Activated CD8-positive, alpha-beta T cell treated with anti-CD3 and anti-CD28 coated beads, Interleukin-2, amount 10 ng/mL, durations not matched to agents 7 days and 5 days (primary cell): ENCODE measurements at regions not wholly inside any gene's neighbourhood (a gene's known extent, or its start where the extent isn't known, plus 50 kb on each side); places are given as distances from the start of the nearest gene placed in this dataset.

Experiments
- ATAC-seq: fragments of 150-1000 bp; cut with Tn5 transposase; one replicate; pipeline ENCODE4 v1.10.0; 2021; ENCODE audit warnings: moderate library complexity
- CTCF ChIA-PET: fragments of 350-600 bp; sonication (Branson Sonifier 250); formaldehyde crosslinking; loops from one replicate; lab custom pipeline; 2021; ENCODE audit warnings: antibody characterized with exemption; lab: Charles Lee
- POLR2A ChIA-PET: fragments of 350-600 bp; sonication (Branson Sonifier 250); formaldehyde crosslinking; loops from one replicate; lab custom pipeline; 2021; ENCODE audit warnings: antibody characterized with exemption; lab: Charles Lee
- DNase-seq: peaks from one replicate; pipeline ENCODE4 v3.0.0-alpha.2; 2020
- H3K27ac Mint-ChIP-seq: one replicate; pipeline ENCODE4 v1.8.0; 2021; ENCODE audit warnings: mild to moderate bottlenecking, mixed read lengths
- H3K27me3 Mint-ChIP-seq: one replicate; pipeline ENCODE4 v1.8.0; 2021; ENCODE audit warnings: low read depth, mixed read lengths
- H3K36me3 Mint-ChIP-seq: one replicate; pipeline ENCODE4 v1.8.0; 2021; ENCODE audit warnings: low read depth, mixed read lengths
- H3K4me1 Mint-ChIP-seq: one replicate; pipeline ENCODE4 v1.8.0; 2021; ENCODE audit warnings: low read depth, mixed read lengths
- H3K4me3 Mint-ChIP-seq: one replicate; pipeline ENCODE4 v1.8.0; 2021; ENCODE audit warnings: mild to moderate bottlenecking, mixed read lengths
- H3K9me3 Mint-ChIP-seq: one replicate; pipeline ENCODE4 v1.8.0; 2022; ENCODE audit warnings: mixed read lengths; ENCODE audit not compliant: insufficient read depth

DNA sequence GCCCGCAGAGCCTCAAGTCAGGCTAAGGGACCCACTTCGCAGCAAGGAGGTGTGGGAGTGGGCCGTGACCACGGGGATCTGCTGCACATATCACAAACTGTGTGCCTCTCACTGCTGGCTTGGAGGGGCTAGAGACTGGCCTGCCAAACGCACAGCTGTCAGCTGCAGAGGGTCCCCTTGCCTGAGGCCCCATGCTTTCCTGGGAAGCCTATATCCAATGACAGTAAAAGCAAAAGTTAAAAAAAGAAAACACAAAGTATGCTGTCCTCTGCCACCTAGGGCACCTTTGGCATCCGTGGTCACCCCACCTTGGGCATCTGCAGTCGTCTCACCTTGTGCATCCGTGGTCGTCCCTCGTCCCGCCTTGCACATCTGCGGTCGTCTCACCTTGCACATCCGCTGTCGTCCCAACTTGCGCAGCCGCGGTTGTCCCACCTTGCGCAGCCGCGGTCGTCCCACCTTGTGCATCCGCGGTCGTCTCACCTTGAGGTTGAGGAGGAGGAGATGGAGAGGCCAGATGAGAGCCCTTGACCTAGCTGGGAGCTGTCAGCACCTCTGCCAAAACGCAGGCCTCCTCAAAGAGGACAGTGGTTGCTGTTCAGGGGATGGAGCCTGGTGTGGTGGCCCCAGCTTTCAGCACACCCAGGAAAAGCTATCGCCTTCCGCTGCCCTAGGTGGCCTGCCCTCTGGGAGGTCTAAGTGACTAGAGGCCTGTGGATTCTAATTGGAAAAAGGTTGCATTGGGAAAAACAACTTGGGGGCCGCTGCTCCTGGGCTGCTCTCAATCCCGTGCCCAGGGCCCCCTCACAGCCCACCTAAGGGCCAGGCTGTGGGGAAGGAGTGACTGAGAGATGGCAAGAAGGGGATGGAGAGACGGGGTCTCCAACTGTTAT lies 90.5 kb downstream of the MYEOV start:
- ATAC-seq (no peak), DNase-seq (no peak)
- H3K27me3 Mint-ChIP-seq, result no peaks in the 10 kb centered on the region
- H3K4me1 Mint-ChIP-seq, result no peaks in the 10 kb centered on the region
- peaks cover 20% of the 10 kb centered on the region for H3K9me3 Mint-ChIP-seq
- ChIA-PET POLR2A (interaction anchor here (1.3 kb wide), 1 partner anchor 8 kb away, joined by 3 read pairs; no protein-coding TSS in a partner anchor), CTCF (no interaction called here)
- H3K36me3 Mint-ChIP-seq, result no peaks in the 10 kb centered on the region
- no peak overlapping the region for H3K27ac Mint-ChIP-seq
- H3K4me3 Mint-ChIP-seq, result no peak overlapping the region

GRCh38 chr11:69385144-69385820 lies 91.3 kb downstream of the MYEOV start:
- H3K27me3 Mint-ChIP-seq, result no peaks in the 10 kb centered on the region
- H3K9me3 Mint-ChIP-seq, result peaks cover 20% of the 10 kb centered on the region
- POLR2A ChIA-PET, result no interaction called here
- ATAC-seq, result no peak
- no peak for DNase-seq
- H3K27ac Mint-ChIP-seq, result no peak overlapping the region
- no peak overlapping the region for H3K4me3 Mint-ChIP-seq
- H3K4me1 Mint-ChIP-seq, result no peaks in the 10 kb centered on the region
- H3K36me3 Mint-ChIP-seq, result no peaks in the 10 kb centered on the region
- CTCF ChIA-PET, result no interaction called here

- peaks cover 20% of the 10 kb centered on the region for H3K9me3 Mint-ChIP-seq
- ChIA-PET CTCF (no interaction called here), POLR2A (no interaction called here)
- H3K4me3 Mint-ChIP-seq, result no peak overlapping the region
- DNase-seq (no peak), ATAC-seq (no peak)
- H3K4me1 Mint-ChIP-seq, result no peaks in the 10 kb centered on the region
- no peaks in the 10 kb centered on the region for H3K36me3 Mint-ChIP-seq
- H3K27me3 Mint-ChIP-seq, result no peaks in the 10 kb centered on the region
- H3K27ac Mint-ChIP-seq, result no peak overlapping the region
Observed at GRCh38 chr11:69385832-69386427, 92.0 kb downstream of the MYEOV start.

- Mint-ChIP-seq H3K36me3 (no peaks in the 10 kb centered on the region), H3K4me1 (no peaks in the 10 kb centered on the region), H3K4me3 (no peak overlapping the region), H3K27ac (no peak overlapping the region), H3K9me3 (peaks cover 20% of the 10 kb centered on the region), H3K27me3 (no peaks in the 10 kb centered on the region)
- ChIA-PET CTCF (no interaction called here), POLR2A (interaction anchor here (0.6 kb wide), 1 partner anchor 26 kb away, joined by 3 read pairs; no protein-coding TSS in a partner anchor)
- ATAC-seq, result no peak
- no peak for DNase-seq
Observed at GRCh38 chr11:69386594-69387408, 92.8 kb downstream of the MYEOV start.

GRCh38 chr11:69387409-69387885 lies 93.5 kb downstream of the MYEOV start:
- Mint-ChIP-seq H3K4me3 (no peak overlapping the region), H3K4me1 (no peaks in the 10 kb centered on the region), H3K27ac (no peak overlapping the region), H3K36me3 (no peaks in the 10 kb centered on the region), H3K27me3 (no peaks in the 10 kb centered on the region), H3K9me3 (peaks cover 20% of the 10 kb centered on the region)
- ATAC-seq (no peak), DNase-seq (no peak)
- ChIA-PET CTCF (no interaction called here), POLR2A (interaction anchor here (0.6 kb wide), 1 partner anchor 25 kb away, joined by 3 read pairs; no protein-coding TSS in a partner anchor)

DNA sequence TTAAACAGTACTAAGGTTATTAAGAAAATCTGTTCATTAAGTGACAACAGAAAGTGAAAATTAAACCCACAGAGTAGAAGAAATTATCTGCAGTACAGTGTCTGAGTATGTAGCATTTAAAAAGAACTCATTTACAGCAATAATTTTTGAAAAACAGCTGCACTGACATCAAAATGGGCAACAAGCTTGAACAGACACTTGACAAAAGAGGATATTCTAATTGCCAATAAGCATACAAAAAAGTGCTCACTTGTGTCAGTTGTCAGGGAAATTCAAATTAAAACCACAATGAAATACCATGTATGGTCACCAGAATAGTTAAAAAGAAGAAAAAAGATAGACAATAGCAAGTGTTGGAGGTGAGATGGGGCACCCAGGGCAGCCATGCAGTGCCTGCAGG lies 93.3 kb upstream of the LINC01488 start:
- Mint-ChIP-seq H3K27ac (no peak overlapping the region), H3K9me3 (peaks cover 20% of the 10 kb centered on the region), H3K36me3 (no peaks in the 10 kb centered on the region), H3K27me3 (no peaks in the 10 kb centered on the region), H3K4me1 (no peaks in the 10 kb centered on the region), H3K4me3 (no peak overlapping the region)
- ATAC-seq (no peak), DNase-seq (no peak)
- ChIA-PET CTCF (no interaction called here), POLR2A (no interaction called here)

GRCh38 chr11:69388661-69389060 lies 92.8 kb upstream of the LINC01488 start:
- no peak for ATAC-seq

DNA sequence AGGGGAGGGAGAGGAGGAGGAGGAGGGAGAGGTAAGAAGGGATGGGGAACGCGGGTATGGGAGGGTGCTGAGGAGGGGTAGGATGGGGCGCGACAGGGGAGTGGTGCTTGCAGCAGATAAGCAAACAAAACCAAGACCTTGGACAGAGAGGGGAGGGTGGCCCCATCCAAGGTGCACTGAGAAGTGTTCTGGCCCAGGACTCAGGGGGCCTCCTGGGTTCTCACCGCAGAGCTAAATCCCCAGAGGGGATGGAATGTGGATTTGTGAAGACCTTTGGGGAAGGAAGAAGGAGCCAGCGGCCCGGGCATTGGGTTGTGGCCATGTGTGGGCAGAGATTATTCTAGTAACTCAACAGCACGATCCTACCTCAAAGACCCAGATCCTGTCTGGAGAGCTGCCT lies 90.9 kb upstream of the LINC01488 start:
- no peak for ATAC-seq
- DNase-seq, result no peak
- Mint-ChIP-seq H3K27ac (no peak overlapping the region), H3K4me1 (no peaks in the 10 kb centered on the region), H3K27me3 (no peaks in the 10 kb centered on the region), H3K9me3 (peaks cover 20% of the 10 kb centered on the region), H3K36me3 (no peaks in the 10 kb centered on the region), H3K4me3 (no peak overlapping the region)
- ChIA-PET CTCF (no interaction called here), POLR2A (no interaction called here)

More at GRCh38 chr11:69388661-69389060, 92.8 kb upstream of the LINC01488 start:
- no peaks in the 10 kb centered on the region for H3K4me1 Mint-ChIP-seq
- no peak for DNase-seq
- POLR2A ChIA-PET, result no interaction called here
- H3K27ac Mint-ChIP-seq, result no peak overlapping the region
- no peak overlapping the region for H3K4me3 Mint-ChIP-seq
- H3K36me3 Mint-ChIP-seq, result no peaks in the 10 kb centered on the region
- CTCF ChIA-PET, result no interaction called here
- no peaks in the 10 kb centered on the region for H3K27me3 Mint-ChIP-seq
- peaks cover 20% of the 10 kb centered on the region for H3K9me3 Mint-ChIP-seq

DNA sequence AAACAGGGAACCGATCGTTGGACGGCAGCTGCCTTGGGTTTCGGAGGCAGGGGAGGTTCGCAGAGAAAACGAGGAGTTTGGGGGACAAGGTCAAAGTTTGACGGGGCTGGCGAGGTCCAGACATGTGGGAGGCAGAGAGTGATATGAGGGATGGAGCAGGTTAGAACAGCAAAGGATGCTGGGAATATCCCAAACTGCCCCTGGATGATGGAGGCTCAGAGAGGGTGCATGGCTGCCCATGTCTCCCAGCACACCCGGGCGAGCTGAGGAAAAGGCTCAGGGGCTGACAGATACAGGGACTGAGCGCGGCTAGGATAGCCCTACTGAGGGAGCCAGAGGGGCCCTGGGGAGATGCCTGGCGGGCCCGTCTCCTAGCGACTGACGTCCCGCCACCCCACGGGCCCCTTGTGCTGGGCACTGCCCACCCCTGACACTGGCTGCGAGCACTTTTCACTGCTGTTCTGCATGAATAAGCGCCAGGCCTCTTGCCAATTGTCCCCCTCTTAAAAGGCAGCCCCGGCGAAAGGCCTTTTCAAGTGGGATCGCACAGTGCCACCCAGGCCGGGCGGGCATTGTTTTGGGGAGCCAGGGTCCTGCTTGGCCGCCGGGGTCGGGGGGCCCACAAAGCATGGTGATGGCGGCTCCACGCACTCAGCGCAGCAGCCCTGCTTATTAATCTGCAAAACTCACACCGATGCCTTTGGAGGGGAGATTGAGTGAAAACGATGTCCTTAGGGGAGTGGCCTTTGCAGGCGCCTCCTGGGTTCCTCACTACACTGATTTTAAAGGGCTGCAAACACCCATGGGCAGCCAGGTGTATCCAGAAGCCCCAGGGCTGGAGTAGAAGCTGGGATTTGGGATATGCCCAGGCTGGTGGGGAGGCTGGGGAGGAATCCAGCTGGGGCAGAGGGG lies 90.0 kb upstream of the LINC01488 start:
- Mint-ChIP-seq H3K9me3 (peaks cover 20% of the 10 kb centered on the region), H3K4me1 (no peaks in the 10 kb centered on the region), H3K27ac (no peak overlapping the region), H3K4me3 (no peak overlapping the region), H3K27me3 (no peaks in the 10 kb centered on the region), H3K36me3 (no peaks in the 10 kb centered on the region)
- ChIA-PET POLR2A (interaction anchor here (0.9 kb wide), 1 partner anchor 8 kb away, joined by 3 read pairs; no protein-coding TSS in a partner anchor), CTCF (no interaction called here)
- no peak for ATAC-seq
- DNase-seq, result no peak

DNA sequence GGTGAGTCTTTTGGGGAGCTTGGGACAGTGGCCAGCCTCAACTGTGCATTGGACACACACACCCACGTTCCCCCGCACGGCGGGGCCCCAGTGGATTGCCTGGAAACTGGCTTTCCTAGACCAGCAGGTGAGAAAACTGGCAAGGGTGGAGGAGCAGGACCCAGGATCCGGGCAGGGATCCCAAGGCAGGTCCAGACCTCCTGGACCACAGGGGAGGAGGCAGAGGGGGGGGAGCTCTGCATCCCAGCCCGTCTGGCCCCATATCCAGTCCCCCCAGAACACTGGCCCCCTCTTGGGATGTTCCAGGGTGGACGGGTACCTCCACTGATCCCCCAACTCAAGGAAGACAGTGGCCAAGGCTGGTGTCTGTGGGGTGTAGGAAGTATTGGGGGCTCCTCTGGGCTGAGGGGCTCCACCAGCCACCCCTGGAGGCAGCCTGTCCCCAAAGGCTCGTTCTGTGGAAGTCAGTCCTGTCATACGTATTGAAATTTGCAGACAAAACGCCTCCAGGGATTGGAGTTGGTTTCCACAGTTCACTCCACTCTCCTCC lies 89.3 kb upstream of the LINC01488 start:
- Mint-ChIP-seq H3K27me3 (no peaks in the 10 kb centered on the region), H3K9me3 (peaks cover 17% of the 10 kb centered on the region), H3K4me1 (no peaks in the 10 kb centered on the region), H3K4me3 (no peak overlapping the region), H3K27ac (no peak overlapping the region), H3K36me3 (no peaks in the 10 kb centered on the region)
- ChIA-PET POLR2A (interaction anchor here (0.9 kb wide), 1 partner anchor 9 kb away, joined by 3 read pairs; no protein-coding TSS in a partner anchor), CTCF (no interaction called here)
- no peak for ATAC-seq
- no peak for DNase-seq
